ENCODE measurements at regions not wholly inside any gene's neighbourhood (a gene's known extent, or its start where the extent isn't known, plus 50 kb on each side); places are given as distances from the start of the nearest gene placed in this dataset.

DNA sequence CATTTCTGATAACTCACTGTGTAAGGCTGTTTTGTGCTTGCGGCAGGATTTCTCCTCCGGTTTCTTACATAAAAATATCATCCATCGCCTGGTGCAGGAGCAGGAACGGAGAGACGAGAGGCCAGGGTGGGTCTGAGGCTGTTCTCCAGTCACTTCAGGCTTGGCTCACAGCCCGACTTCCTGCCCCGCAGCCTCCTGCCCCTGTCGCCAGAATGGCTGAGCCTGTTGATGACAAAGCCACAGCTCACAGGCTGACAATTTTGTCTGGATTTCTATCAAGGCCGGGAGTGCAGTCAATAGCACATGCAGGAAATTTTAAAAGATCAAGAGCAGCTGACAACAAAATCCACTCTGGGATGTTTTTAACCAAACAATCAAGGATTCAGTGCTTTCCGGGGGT, 229.7 kb upstream of the ZNF32 start:
- H3K27me3 ChIP-seq (ENCODE audit: control insufficient read depth, insufficient read depth, low read length) = no peaks in the 10 kb centered on the region
- POLR2A ChIA-PET = no interaction called here
- TF ChIP-seq, protein P1, sequence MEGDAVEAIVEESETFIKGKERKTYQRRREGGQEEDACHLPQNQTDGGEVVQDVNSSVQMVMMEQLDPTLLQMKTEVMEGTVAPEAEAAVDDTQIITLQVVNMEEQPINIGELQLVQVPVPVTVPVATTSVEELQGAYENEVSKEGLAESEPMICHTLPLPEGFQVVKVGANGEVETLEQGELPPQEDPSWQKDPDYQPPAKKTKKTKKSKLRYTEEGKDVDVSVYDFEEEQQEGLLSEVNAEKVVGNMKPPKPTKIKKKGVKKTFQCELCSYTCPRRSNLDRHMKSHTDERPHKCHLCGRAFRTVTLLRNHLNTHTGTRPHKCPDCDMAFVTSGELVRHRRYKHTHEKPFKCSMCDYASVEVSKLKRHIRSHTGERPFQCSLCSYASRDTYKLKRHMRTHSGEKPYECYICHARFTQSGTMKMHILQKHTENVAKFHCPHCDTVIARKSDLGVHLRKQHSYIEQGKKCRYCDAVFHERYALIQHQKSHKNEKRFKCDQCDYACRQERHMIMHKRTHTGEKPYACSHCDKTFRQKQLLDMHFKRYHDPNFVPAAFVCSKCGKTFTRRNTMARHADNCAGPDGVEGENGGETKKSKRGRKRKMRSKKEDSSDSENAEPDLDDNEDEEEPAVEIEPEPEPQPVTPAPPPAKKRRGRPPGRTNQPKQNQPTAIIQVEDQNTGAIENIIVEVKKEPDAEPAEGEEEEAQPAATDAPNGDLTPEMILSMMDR (IDR thresholded peaks at IDR 0.05; ENCODE audit: insufficient read depth, low read depth, low read length) = no peak
- DNase-seq (ENCODE audit: low read depth) = no peak
- CTCF ChIA-PET = interaction anchor here (0.8 kb wide), 1 partner anchor 22 kb away, joined by 3 read pairs; no protein-coding TSS in a partner anchor
- no peaks in the 10 kb centered on the region for H3K36me3 ChIP-seq (ENCODE audit: control insufficient read depth, insufficient read depth, low read length)
- H3K4me3 ChIP-seq (ENCODE audit: low read depth, low read length) = no peak overlapping the region

DNA sequence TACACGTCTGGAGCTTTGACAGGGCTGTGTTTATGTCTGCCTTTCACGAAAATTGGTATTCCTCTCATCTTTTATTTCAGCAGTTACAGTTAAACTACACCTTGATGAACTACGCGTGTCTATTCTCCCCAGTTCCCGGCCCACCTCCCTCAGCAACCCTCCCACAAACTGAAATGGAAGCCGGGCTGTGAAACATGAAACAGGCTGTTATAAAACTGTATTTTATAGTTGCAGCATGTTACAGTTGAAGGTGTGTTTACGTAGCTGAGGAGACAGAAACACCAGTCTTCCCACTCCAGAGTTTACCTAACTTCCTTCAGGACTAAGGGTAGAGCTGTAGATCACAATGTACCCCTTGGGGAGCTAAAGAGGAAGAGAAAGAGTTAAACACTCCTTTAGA, 228.3 kb upstream of the ZNF32 start:
- ChIA-PET CTCF (no interaction called here), POLR2A (no interaction called here)
- no peak for DNase-seq (ENCODE audit: low read depth)
- H3K4me3 ChIP-seq (ENCODE audit: low read depth, low read length) = no peak overlapping the region
- no peaks in the 10 kb centered on the region for H3K36me3 ChIP-seq (ENCODE audit: control insufficient read depth, insufficient read depth, low read length)
- TF ChIP-seq, protein P1 (IDR thresholded peaks at IDR 0.05; ENCODE audit: insufficient read depth, low read depth, low read length) = no peak
- H3K27me3 ChIP-seq (ENCODE audit: control insufficient read depth, insufficient read depth, low read length) = no peaks in the 10 kb centered on the region

DNA sequence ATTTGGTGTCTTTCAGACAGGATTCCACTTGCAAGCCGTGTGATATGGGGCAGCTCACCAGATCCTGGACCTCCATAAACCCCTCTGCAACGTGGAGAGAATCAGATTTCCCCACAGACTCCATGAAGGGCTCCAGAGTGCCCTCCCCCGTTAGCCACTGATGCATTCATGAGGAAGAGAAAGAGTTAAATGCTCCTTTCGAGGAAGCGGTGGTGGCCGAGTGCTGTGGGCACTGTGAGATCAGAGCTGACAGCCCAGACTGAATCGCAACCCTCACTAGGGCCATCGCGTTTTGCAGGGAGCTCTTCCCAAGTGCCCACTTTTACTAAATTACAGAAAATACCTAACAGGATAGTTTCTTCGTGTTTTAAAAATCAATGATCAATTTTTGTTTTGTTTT, 226.3 kb upstream of the ZNF32 start:
- no peaks in the 10 kb centered on the region for H3K27me3 ChIP-seq (ENCODE audit: control insufficient read depth, insufficient read depth, low read length)
- POLR2A ChIA-PET = no interaction called here
- CTCF ChIA-PET = no interaction called here
- H3K36me3 ChIP-seq (ENCODE audit: control insufficient read depth, insufficient read depth, low read length) = no peaks in the 10 kb centered on the region
- TF ChIP-seq, protein P1 (IDR thresholded peaks at IDR 0.05; ENCODE audit: insufficient read depth, low read depth, low read length) = no peak
- no peak for DNase-seq (ENCODE audit: low read depth)
- H3K4me3 ChIP-seq (ENCODE audit: low read depth, low read length) = no peak overlapping the region

- TF ChIP-seq, protein P1 (IDR thresholded peaks at IDR 0.05; ENCODE audit: insufficient read depth, low read depth, low read length) = no peak
- POLR2A ChIA-PET = no interaction called here
- H3K4me3 ChIP-seq (ENCODE audit: low read depth, low read length) = no peak overlapping the region
- CTCF ChIA-PET = no interaction called here
- no peaks in the 10 kb centered on the region for H3K27me3 ChIP-seq (ENCODE audit: control insufficient read depth, insufficient read depth, low read length)
- no peak for DNase-seq (ENCODE audit: low read depth)
- H3K36me3 ChIP-seq (ENCODE audit: control insufficient read depth, insufficient read depth, low read length) = no peaks in the 10 kb centered on the region
These were observed 225.0 kb upstream of the ZNF32 start for GRCh38 chr10:43873717-43874116.

GRCh38 chr10:43872644-43873043, 224.0 kb upstream of the ZNF32 start:
- no peaks in the 10 kb centered on the region for H3K36me3 ChIP-seq (ENCODE audit: control insufficient read depth, insufficient read depth, low read length)
- TF ChIP-seq, protein P1 (IDR thresholded peaks at IDR 0.05; ENCODE audit: insufficient read depth, low read depth, low read length) = no peak
- ChIA-PET CTCF (no interaction called here), POLR2A (no interaction called here)
- H3K27me3 ChIP-seq (ENCODE audit: control insufficient read depth, insufficient read depth, low read length) = no peaks in the 10 kb centered on the region
- no peak for DNase-seq (ENCODE audit: low read depth)
- H3K4me3 ChIP-seq (ENCODE audit: low read depth, low read length) = no peak overlapping the region
